SU-DHL-6 (cell line): ENCODE measurements at regions not wholly inside any gene's neighbourhood (a gene's known extent, or its start where the extent isn't known, plus 50 kb on each side); places are given as distances from the start of the nearest gene placed in this dataset.

ENCODE experiments used
- H2AFZ ChIP-seq: fragments of 200-600 bp; sonication (generic); 2 replicates; pipeline ENCODE4 v1.6.1; 2014; ENCODE audit warnings: low read depth, mild to moderate bottlenecking, moderate library complexity, mixed read lengths, antibody characterized with exemption, low read length; ENCODE audit not compliant: severe bottlenecking
- H3F3A ChIP-seq: fragments of 200-600 bp; shearing (Covaris generic); 2 replicates; pipeline ENCODE4 v1.6.0; 2016; ENCODE audit warnings: antibody characterized with exemption, mild to moderate bottlenecking; ENCODE audit not compliant: insufficient read depth
- H3K27ac ChIP-seq: fragments of 200-600 bp; sonication (generic); 2 replicates; pipeline ENCODE4 v1.5.1; 2016; ENCODE audit warnings: low read depth, mild to moderate bottlenecking, low read length, moderate library complexity, mixed read lengths
- H3K27me3 ChIP-seq: fragments of 200-600 bp; sonication (generic), shearing (Covaris generic); 2 replicates; pipeline ENCODE4 v1.6.0; 2014; ENCODE audit warnings: mild to moderate bottlenecking, low read length
- H3K36me3 ChIP-seq: fragments of 200-600 bp; sonication (generic); 2 replicates; pipeline ENCODE4 v1.6.1; 2014; ENCODE audit warnings: mild to moderate bottlenecking, low read length, mixed read lengths
- H3K4me2 ChIP-seq: fragments of 300-600, 200-600 bp; shearing (Covaris generic), sonication (generic); 2 replicates; pipeline ENCODE4 v1.6.0; 2014; ENCODE audit warnings: low read length, low read depth, mild to moderate bottlenecking; ENCODE audit not compliant: poor library complexity, severe bottlenecking
- H3K4me3 ChIP-seq: fragments of 200-600 bp; sonication (generic); 2 replicates; pipeline ENCODE4 v1.5.1; 2014; ENCODE audit warnings: antibody characterized with exemption, low read length, mild to moderate bottlenecking, mixed read lengths; ENCODE audit not compliant: insufficient read depth, poor library complexity, severe bottlenecking
- H3K79me2 ChIP-seq: fragments of 200-600 bp; sonication (generic); 2 replicates; pipeline ENCODE4 v1.6.1; 2014; ENCODE audit warnings: mild to moderate bottlenecking, low read length, moderate library complexity; ENCODE audit not compliant: insufficient read depth
- H3K9ac ChIP-seq: fragments of 200-600 bp; sonication (generic); 2 replicates; pipeline ENCODE4 v1.7.0; 2014; ENCODE audit warnings: mild to moderate bottlenecking, low read length
- H3K9me2 ChIP-seq: fragments of 200-600 bp; sonication (generic); replicated peaks from 2 replicates; pipeline ENCODE4 v1.6.1; 2014; ENCODE audit warnings: low read length; ENCODE audit not compliant: insufficient read depth
- H3K9me3 ChIP-seq: fragments of 200-600 bp; sonication (generic); 2 replicates; pipeline ENCODE4 v1.6.1; 2014; ENCODE audit warnings: low read length, mixed read lengths; ENCODE audit not compliant: insufficient read depth
- H4K20me1 ChIP-seq: fragments of 200-600 bp; sonication (generic); 2 replicates; pipeline ENCODE4 v1.6.1; 2014; ENCODE audit warnings: low read depth, mild to moderate bottlenecking, antibody characterized with exemption, low read length, moderate library complexity, mixed read lengths
- CTCF ChIP-seq: fragments of 200-600 bp; sonication (generic); IDR thresholded peaks from one replicate; pipeline ENCODE4 v1.5.1; 2017; ENCODE audit warnings: antibody characterized with exemption, mild to moderate bottlenecking, low read length, moderate library complexity; ENCODE audit not compliant: insufficient read depth, poor library complexity, severe bottlenecking
- EZH2phosphoT487 ChIP-seq: fragments of 200-600 bp; sonication (generic), shearing (Covaris generic); conservative IDR thresholded peaks from 2 replicates; pipeline ENCODE4 v1.6.1; 2018; ENCODE audit warnings: mild to moderate bottlenecking, antibody characterized with exemption, low read length, moderate library complexity, mixed read lengths

GRCh38 chr9:110109333-110110092 lies 98.4 kb downstream of the C9orf152 start:
- H3K4me3 ChIP-seq: no peak overlapping the region
- H3K27ac ChIP-seq: peak overlapping the region; percentile 50
- peaks cover 23% of the 10 kb centered on the region; the same call in 1 of the 2 replicates for H4K20me1 ChIP-seq
- no peak for TF ChIP-seq CTCF
- H3K9ac ChIP-seq: no peak overlapping the region
- no peak overlapping the region for H2AFZ ChIP-seq
- H3K79me2 ChIP-seq: peaks cover 100% of the 10 kb centered on the region
- no peaks in the 10 kb centered on the region for H3K27me3 ChIP-seq
- H3K36me3 ChIP-seq: peaks cover 10% of the 10 kb centered on the region; the same call in 1 of the 2 replicates
- no peaks in the 10 kb centered on the region for H3K9me2 ChIP-seq
- H3F3A ChIP-seq: peaks cover 19% of the 10 kb centered on the region
- no peaks in the 10 kb centered on the region for H3K9me3 ChIP-seq
- H3K4me2 ChIP-seq: peak overlapping the region; percentile 22

GRCh38 chr9:110110154-110110553 lies 97.8 kb downstream of the C9orf152 start:
- H4K20me1 ChIP-seq: peaks cover 21% of the 10 kb centered on the region; the same call in 1 of the 2 replicates
- H3K9me3 ChIP-seq: no peaks in the 10 kb centered on the region
- no peak overlapping the region for H3K9ac ChIP-seq
- no peaks in the 10 kb centered on the region for H3K27me3 ChIP-seq
- H3K79me2 ChIP-seq: peaks cover 100% of the 10 kb centered on the region
- H3K4me2 ChIP-seq: peak overlapping the region; percentile 22
- peaks cover 18% of the 10 kb centered on the region for H3F3A ChIP-seq
- no peaks in the 10 kb centered on the region for H3K9me2 ChIP-seq
- no peak overlapping the region for H2AFZ ChIP-seq
- peak overlapping the region; percentile 50 for H3K27ac ChIP-seq
- H3K4me3 ChIP-seq: no peak overlapping the region
- peaks cover 12% of the 10 kb centered on the region; the same call in 1 of the 2 replicates for H3K36me3 ChIP-seq
- TF ChIP-seq CTCF (no peak), EZH2phosphoT487 (no peak)

GRCh38 chr9:110111868-110112267 lies 96.1 kb downstream of the C9orf152 start:
- H3K4me3 ChIP-seq: no peak overlapping the region
- peaks cover 7% of the 10 kb centered on the region; the same call in 1 of the 2 replicates for H4K20me1 ChIP-seq
- no peak overlapping the region for H3K9ac ChIP-seq
- H3K4me2 ChIP-seq: no peak overlapping the region
- H2AFZ ChIP-seq: no peak overlapping the region
- no peak for TF ChIP-seq CTCF
- no peak for TF ChIP-seq EZH2phosphoT487
- H3K79me2 ChIP-seq: peaks cover 100% of the 10 kb centered on the region
- H3K27ac ChIP-seq: peak overlapping the region; percentile 1
- H3K9me3 ChIP-seq: no peaks in the 10 kb centered on the region
- H3K36me3 ChIP-seq: 0 out of 2 replicates have a peak, but pooled peaks cover 6% of the 10 kb centered on the region
- no peaks in the 10 kb centered on the region for H3K9me2 ChIP-seq
- peaks cover 13% of the 10 kb centered on the region for H3F3A ChIP-seq
- no peaks in the 10 kb centered on the region for H3K27me3 ChIP-seq
